ENCODE measurements at regions not wholly inside any gene's neighbourhood (a gene's known extent, or its start where the extent isn't known, plus 50 kb on each side); places are given as distances from the start of the nearest gene placed in this dataset.

DNA sequence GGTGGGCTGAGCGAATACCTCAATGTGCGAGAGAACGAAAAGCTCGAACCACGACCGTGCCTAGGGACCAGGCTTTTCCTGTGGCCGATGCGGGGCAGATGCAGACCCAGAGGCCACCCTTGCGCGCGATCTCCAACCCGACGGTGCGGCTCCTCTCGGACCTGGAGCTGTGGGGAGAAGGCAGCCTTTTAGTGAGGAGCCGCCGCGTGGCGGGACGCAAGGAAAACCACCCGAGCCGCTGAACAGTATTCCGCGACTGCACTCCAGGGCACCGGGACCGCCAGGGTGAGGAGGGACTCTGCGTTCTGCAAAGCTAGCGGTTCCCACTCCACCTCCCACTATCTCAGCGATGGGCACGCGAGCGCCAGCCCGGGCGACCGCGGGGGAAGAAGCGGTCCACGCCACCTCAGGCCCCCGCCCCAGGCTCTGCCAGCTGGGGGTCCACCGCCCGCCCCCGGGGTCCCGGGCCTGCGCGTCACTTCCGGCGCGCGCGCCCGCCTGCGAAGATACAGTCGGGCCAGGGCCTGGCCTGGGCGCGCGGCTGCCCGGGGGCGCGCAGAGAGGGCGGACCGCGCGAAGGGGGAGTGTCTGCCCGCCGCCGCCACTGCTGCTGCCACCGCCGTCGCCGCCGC, 66.5 kb upstream of the PRKACB start (continued):
- TF ChIP-seq FUS (optimal IDR thresholded peaks at IDR 0.05; ENCODE audit: low read depth, low read length), result no peak
- no peak for TF ChIP-seq ZNF124 (CRISPR knock-in tag; IDR thresholded peaks at IDR 0.05)
- TF ChIP-seq, protein P1, sequence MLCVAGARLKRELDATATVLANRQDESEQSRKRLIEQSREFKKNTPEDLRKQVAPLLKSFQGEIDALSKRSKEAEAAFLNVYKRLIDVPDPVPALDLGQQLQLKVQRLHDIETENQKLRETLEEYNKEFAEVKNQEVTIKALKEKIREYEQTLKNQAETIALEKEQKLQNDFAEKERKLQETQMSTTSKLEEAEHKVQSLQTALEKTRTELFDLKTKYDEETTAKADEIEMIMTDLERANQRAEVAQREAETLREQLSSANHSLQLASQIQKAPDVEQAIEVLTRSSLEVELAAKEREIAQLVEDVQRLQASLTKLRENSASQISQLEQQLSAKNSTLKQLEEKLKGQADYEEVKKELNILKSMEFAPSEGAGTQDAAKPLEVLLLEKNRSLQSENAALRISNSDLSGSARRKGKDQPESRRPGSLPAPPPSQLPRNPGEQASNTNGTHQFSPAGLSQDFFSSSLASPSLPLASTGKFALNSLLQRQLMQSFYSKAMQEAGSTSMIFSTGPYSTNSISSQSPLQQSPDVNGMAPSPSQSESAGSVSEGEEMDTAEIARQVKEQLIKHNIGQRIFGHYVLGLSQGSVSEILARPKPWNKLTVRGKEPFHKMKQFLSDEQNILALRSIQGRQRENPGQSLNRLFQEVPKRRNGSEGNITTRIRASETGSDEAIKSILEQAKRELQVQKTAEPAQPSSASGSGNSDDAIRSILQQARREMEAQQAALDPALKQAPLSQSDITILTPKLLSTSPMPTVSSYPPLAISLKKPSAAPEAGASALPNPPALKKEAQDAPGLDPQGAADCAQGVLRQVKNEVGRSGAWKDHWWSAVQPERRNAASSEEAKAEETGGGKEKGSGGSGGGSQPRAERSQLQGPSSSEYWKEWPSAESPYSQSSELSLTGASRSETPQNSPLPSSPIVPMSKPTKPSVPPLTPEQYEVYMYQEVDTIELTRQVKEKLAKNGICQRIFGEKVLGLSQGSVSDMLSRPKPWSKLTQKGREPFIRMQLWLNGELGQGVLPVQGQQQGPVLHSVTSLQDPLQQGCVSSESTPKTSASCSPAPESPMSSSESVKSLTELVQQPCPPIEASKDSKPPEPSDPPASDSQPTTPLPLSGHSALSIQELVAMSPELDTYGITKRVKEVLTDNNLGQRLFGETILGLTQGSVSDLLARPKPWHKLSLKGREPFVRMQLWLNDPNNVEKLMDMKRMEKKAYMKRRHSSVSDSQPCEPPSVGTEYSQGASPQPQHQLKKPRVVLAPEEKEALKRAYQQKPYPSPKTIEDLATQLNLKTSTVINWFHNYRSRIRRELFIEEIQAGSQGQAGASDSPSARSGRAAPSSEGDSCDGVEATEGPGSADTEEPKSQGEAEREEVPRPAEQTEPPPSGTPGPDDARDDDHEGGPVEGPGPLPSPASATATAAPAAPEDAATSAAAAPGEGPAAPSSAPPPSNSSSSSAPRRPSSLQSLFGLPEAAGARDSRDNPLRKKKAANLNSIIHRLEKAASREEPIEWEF (CRISPR knock-in tag; IDR thresholded peaks at IDR 0.05), result no peak
- TF ChIP-seq, protein P2, sequence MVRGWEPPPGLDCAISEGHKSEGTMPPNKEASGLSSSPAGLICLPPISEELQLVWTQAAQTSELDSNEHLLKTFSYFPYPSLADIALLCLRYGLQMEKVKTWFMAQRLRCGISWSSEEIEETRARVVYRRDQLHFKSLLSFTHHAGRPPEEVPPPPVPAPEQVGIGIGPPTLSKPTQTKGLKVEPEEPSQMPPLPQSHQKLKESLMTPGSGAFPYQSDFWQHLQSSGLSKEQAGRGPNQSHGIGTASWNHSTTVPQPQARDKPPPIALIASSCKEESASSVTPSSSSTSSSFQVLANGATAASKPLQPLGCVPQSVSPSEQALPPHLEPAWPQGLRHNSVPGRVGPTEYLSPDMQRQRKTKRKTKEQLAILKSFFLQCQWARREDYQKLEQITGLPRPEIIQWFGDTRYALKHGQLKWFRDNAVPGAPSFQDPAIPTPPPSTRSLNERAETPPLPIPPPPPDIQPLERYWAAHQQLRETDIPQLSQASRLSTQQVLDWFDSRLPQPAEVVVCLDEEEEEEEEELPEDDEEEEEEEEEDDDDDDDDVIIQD (CRISPR knock-in tag; IDR thresholded peaks at IDR 0.05), result no peak
- TF ChIP-seq, protein P3, sequence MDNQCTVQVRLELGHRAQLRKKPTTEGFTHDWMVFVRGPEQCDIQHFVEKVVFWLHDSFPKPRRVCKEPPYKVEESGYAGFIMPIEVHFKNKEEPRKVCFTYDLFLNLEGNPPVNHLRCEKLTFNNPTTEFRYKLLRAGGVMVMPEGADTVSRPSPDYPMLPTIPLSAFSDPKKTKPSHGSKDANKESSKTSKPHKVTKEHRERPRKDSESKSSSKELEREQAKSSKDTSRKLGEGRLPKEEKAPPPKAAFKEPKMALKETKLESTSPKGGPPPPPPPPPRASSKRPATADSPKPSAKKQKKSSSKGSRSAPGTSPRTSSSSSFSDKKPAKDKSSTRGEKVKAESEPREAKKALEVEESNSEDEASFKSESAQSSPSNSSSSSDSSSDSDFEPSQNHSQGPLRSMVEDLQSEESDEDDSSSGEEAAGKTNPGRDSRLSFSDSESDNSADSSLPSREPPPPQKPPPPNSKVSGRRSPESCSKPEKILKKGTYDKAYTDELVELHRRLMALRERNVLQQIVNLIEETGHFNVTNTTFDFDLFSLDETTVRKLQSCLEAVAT (IDR thresholded peaks at IDR 0.05), result no peak; a peak in 1 of 4 replicates
- TF ChIP-seq SOX6 (IDR thresholded peaks at IDR 0.05), result no peak
- TF ChIP-seq ZNF57 (CRISPR knock-in tag; IDR thresholded peaks at IDR 0.05), result no peak
- TF ChIP-seq NR2F6 (CRISPR knock-in tag; IDR thresholded peaks at IDR 0.05), result no peak
- TF ChIP-seq, protein P4, sequence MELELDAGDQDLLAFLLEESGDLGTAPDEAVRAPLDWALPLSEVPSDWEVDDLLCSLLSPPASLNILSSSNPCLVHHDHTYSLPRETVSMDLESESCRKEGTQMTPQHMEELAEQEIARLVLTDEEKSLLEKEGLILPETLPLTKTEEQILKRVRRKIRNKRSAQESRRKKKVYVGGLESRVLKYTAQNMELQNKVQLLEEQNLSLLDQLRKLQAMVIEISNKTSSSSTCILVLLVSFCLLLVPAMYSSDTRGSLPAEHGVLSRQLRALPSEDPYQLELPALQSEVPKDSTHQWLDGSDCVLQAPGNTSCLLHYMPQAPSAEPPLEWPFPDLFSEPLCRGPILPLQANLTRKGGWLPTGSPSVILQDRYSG (tag; conservative IDR thresholded peaks at IDR 0.05; ENCODE audit: low read depth), result no peak
- no peak for TF ChIP-seq FIP1L1 (IDR thresholded peaks at IDR 0.05; ENCODE audit: low read depth, low read length, poor library complexity, severe bottlenecking)

Measured in K562 (cell line).